T-helper 2 cell (primary cell): ENCODE measurements at regions not wholly inside any gene's neighbourhood (a gene's known extent, or its start where the extent isn't known, plus 50 kb on each side); places are given as distances from the start of the nearest gene placed in this dataset.
"Not testable (repeated sequence)": the region's sequence is repeated elsewhere in the genome, so short reads cannot be mapped to it uniquely, and the experiment has no call there.

Source experiments
- DNase-seq, 5 experiments: peaks; one replicate each; pipeline versions ENCODE4 v3.0.0 to v3.0.0-alpha.2; 2012 to 2022

GRCh38 chr7:142533920-142534319, 215.4 kb upstream of the PRSS1 start:
- no peak for DNase-seq

GRCh38 chr7:142529591-142529990, 219.7 kb upstream of the PRSS1 start:
- DNase-seq, result no peak

GRCh38 chr7:142528608-142529408, 220.5 kb upstream of the PRSS1 start:
- peak in 1 of 5 experiments; percentile 44 for DNase-seq

GRCh38 chr7:142523821-142524460, 225.3 kb upstream of the PRSS1 start:
- DNase-seq, result no peak

- no peak for DNase-seq
Measured at GRCh38 chr7:142522735-142523134, 226.5 kb upstream of the PRSS1 start.

GRCh38 chr7:142520885-142521284, 228.4 kb upstream of the PRSS1 start:
- DNase-seq, result not testable (repeated sequence)

GRCh38 chr7:142520455-142520854, 228.8 kb upstream of the PRSS1 start:
- peak in 1 of 5 experiments; percentile 56 for DNase-seq

- DNase-seq, result no peak
Measured at GRCh38 chr7:142519079-142520078, 229.9 kb upstream of the PRSS1 start.

- DNase-seq, result peak in 1 of 5 experiments; percentile 60
Measured at GRCh38 chr7:142516038-142516501, 233.2 kb upstream of the PRSS1 start.

GRCh38 chr7:142514716-142515115, 234.6 kb upstream of the PRSS1 start:
- DNase-seq, result not testable (repeated sequence)

GRCh38 chr7:142513178-142513955, 235.9 kb upstream of the PRSS1 start:
- DNase-seq, result no peak

GRCh38 chr7:142511801-142512200, 237.5 kb upstream of the PRSS1 start:
- peak in 1 of 5 experiments; percentile 29 for DNase-seq

- DNase-seq, result no peak
Measured at GRCh38 chr7:142511374-142511773, 237.9 kb upstream of the PRSS1 start.

GRCh38 chr7:142509235-142509634, 240.0 kb upstream of the PRSS1 start:
- not testable (repeated sequence) for DNase-seq

GRCh38 chr7:142508251-142508650, 241.0 kb upstream of the PRSS1 start:
- DNase-seq, result no peak

GRCh38 chr7:142507799-142508198, 241.5 kb upstream of the PRSS1 start:
- DNase-seq, result no peak

GRCh38 chr7:142507066-142507465, 242.2 kb upstream of the PRSS1 start:
- DNase-seq, result not testable (repeated sequence)

- DNase-seq, result no peak
Measured at GRCh38 chr7:142506601-142507000, 242.7 kb upstream of the PRSS1 start.

GRCh38 chr7:142503949-142504348, 245.3 kb upstream of the PRSS1 start:
- DNase-seq, result not testable (repeated sequence)

GRCh38 chr7:142503036-142503435, 245.2 kb upstream of the PRSS58 start:
- no peak for DNase-seq

GRCh38 chr7:142501434-142501833, 243.6 kb upstream of the PRSS58 start:
- DNase-seq, result no peak

GRCh38 chr7:142500366-142500765, 242.5 kb upstream of the PRSS58 start:
- peak in 1 of 5 experiments; percentile 40 for DNase-seq
